RWPE2 (cell line): ENCODE measurements at regions not wholly inside any gene's neighbourhood (a gene's known extent, or its start where the extent isn't known, plus 50 kb on each side); places are given as distances from the start of the nearest gene placed in this dataset.

Experiments used
- ATAC-seq: fragments of 200-7000 bp; cut with Tn5 transposase; 3 replicates; pipeline ENCODE4 v1.9.1; 2021; ENCODE audit warnings: low read depth
- DNase-seq: peaks from one replicate; pipeline ENCODE4 v3.0.0-alpha.2; 2020; ENCODE audit warnings: low spot score
- H3K27ac ChIP-seq: fragments of 450-650 bp; 2 replicates; pipeline ENCODE4 v1.5.1; 2017; ENCODE audit warnings: mild to moderate bottlenecking; ENCODE audit not compliant: poor library complexity, severe bottlenecking
- H3K27me3 ChIP-seq: fragments of 250-450 bp; sonication (Bioruptor Pico); 2 replicates; pipeline ENCODE4 v1.5.1; 2021; ENCODE audit warnings: mild to moderate bottlenecking, moderate library complexity; ENCODE audit not compliant: insufficient read depth, poor library complexity, severe bottlenecking
- H3K36me3 ChIP-seq: fragments of 250-450 bp; sonication (Bioruptor Pico); 2 replicates; pipeline ENCODE4 v1.5.1; 2020; ENCODE audit warnings: low read depth, mild to moderate bottlenecking, moderate library complexity
- H3K4me1 ChIP-seq: fragments of 250-450 bp; sonication (Bioruptor Pico); 2 replicates; pipeline ENCODE4 v1.5.1; 2021; ENCODE audit warnings: mild to moderate bottlenecking, moderate library complexity; ENCODE audit not compliant: insufficient read depth, poor library complexity, severe bottlenecking
- H3K4me3 ChIP-seq: fragments of 250-450 bp; sonication (Bioruptor Pico); 2 replicates; pipeline ENCODE4 v1.5.1; 2021; ENCODE audit warnings: mild to moderate bottlenecking, moderate library complexity; ENCODE audit not compliant: severe bottlenecking
- H3K9me3 ChIP-seq: fragments of 250-450 bp; sonication (Bioruptor Pico); 2 replicates; pipeline ENCODE4 v1.5.1; 2021; ENCODE audit warnings: mild to moderate bottlenecking, moderate library complexity; ENCODE audit not compliant: severe bottlenecking
- TF ChIP-seq, protein P1 (sequence below): fragments of 450-650 bp; IDR thresholded peaks from one replicate; pipeline ENCODE4 v1.5.1; 2017; ENCODE audit warnings: mild to moderate bottlenecking, moderate library complexity; ENCODE audit not compliant: poor library complexity, severe bottlenecking

DNA sequence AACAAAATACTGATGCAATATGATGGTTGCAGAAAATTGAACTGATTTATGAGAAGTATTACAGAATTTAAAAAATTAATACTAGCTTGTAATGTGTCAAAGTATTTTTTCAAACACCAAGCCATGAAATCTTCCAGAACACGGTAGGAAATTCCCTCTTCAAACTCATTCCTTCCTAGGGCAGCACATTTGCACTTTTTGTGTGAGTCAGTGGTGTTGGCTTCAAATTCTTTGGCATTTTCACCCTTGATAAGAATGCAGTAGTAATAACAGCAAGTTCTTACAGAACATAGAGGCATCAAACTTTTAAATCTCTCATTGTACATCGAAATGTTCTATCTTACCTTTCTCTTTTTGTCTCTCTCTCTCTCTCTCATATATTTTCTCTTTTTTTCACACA lies 191.8 kb downstream of the CGGBP1 start:
- no peak for DNase-seq
- Histone ChIP-seq H3K36me3 (no peaks in the 10 kb centered on the region), H3K4me1 (no peaks in the 10 kb centered on the region), H3K27me3 (no peaks in the 10 kb centered on the region), H3K27ac (no peak overlapping the region), H3K4me3 (no peak overlapping the region), H3K9me3 (no peaks in the 10 kb centered on the region)
- ATAC-seq, result no peak
- TF ChIP-seq, protein P1, sequence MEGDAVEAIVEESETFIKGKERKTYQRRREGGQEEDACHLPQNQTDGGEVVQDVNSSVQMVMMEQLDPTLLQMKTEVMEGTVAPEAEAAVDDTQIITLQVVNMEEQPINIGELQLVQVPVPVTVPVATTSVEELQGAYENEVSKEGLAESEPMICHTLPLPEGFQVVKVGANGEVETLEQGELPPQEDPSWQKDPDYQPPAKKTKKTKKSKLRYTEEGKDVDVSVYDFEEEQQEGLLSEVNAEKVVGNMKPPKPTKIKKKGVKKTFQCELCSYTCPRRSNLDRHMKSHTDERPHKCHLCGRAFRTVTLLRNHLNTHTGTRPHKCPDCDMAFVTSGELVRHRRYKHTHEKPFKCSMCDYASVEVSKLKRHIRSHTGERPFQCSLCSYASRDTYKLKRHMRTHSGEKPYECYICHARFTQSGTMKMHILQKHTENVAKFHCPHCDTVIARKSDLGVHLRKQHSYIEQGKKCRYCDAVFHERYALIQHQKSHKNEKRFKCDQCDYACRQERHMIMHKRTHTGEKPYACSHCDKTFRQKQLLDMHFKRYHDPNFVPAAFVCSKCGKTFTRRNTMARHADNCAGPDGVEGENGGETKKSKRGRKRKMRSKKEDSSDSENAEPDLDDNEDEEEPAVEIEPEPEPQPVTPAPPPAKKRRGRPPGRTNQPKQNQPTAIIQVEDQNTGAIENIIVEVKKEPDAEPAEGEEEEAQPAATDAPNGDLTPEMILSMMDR, result no peak

DNA sequence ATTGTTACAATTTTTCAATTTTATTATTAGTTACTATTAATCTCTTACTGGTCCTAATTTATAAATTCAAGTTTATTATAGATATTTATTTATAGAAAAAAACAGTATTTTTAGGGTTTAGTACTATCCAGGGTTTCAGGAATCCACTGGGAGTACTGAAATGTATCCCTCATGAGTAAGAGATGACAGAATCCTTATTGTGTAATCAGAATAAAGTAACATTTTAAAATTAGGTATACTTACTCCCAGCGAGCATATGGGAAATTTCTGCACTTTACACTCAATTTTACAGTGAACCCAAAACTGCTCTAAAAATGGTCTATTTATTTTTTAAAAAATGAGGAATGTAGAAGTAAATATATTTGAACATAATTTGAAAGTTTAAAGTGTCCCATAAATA lies 202.7 kb downstream of the CGGBP1 start:
- H3K27ac ChIP-seq, result no peak overlapping the region
- peaks cover 11% of the 10 kb centered on the region for H3K4me1 ChIP-seq
- no peaks in the 10 kb centered on the region for H3K27me3 ChIP-seq
- TF ChIP-seq, protein P1, result no peak
- no peaks in the 10 kb centered on the region for H3K9me3 ChIP-seq
- no peak for DNase-seq
- ATAC-seq, result peak; percentile 61; the same call in 1 of the 3 replicates
- H3K4me3 ChIP-seq, result no peak overlapping the region
- no peaks in the 10 kb centered on the region for H3K36me3 ChIP-seq

DNA sequence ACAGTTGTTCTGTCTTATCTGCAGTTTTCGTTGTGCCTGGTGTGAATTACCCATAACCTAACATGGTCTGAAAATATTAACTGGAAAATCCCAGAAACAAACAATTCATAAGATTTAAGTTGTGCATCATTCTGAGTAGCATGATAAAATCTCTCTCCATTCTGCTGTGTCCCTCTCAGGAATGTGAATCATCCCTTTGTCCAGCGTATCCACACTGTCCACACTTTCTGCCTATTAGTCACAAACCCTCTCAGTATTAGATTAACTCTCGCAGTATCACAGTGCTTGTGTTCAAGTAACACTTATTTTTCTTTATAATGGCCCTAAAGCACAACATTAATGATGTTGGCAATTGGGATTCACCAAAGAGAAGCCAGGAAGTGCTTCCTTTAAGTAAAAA lies 203.2 kb downstream of the CGGBP1 start:
- no peak overlapping the region for H3K27ac ChIP-seq
- DNase-seq (no peak), ATAC-seq (peak; percentile 90)
- H3K4me3 ChIP-seq, result no peak overlapping the region
- H3K4me1 ChIP-seq, result peaks cover 11% of the 10 kb centered on the region
- TF ChIP-seq, protein P1, result no peak
- no peaks in the 10 kb centered on the region for H3K9me3 ChIP-seq
- H3K36me3 ChIP-seq, result no peaks in the 10 kb centered on the region
- H3K27me3 ChIP-seq, result no peaks in the 10 kb centered on the region

DNA sequence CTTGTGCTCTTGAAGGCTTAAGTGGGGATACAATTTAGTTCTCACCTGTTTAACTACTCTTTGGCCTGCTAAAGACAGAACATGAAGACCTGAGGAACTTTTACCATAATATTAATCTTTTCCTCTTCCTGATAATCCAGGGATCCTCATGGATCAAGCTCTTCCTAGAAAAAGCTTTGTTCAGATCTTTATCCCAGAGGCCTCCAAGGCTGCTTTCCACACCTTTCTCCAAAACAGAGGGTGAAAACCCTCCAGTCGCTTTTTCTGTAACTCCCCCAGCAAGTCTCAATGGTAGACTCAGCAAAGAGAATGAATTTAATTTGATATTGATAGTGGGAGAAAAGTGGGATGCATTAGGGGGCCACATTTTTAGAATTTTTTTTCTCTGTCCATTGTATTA lies 203.6 kb downstream of the CGGBP1 start:
- H3K27ac ChIP-seq, result no peak overlapping the region
- H3K27me3 ChIP-seq, result no peaks in the 10 kb centered on the region
- TF ChIP-seq, protein P1, result no peak
- peaks cover 11% of the 10 kb centered on the region for H3K4me1 ChIP-seq
- DNase-seq (no peak), ATAC-seq (no peak)
- no peaks in the 10 kb centered on the region for H3K36me3 ChIP-seq
- H3K4me3 ChIP-seq, result no peak overlapping the region
- H3K9me3 ChIP-seq, result no peaks in the 10 kb centered on the region

DNA sequence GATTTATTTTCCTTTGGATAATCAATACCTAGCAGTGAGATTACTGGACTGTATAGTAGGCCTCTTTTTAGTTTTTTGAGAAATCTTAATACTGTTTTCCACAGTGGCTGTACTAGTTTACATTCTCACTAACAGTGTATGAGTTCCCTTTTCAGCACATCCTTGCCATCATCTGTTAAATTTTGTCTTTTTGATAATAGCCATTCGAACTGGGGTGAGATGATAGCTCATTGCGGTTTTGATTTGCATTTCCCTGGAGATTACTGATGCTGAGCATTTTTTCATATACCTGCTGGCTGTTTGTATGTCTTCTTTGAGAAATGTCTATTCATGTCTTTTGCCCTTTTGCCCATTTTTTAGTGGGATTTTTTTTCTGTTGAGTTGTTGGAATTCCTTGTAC lies 210.8 kb downstream of the CGGBP1 start:
- H3K4me3 ChIP-seq, result no peak overlapping the region
- TF ChIP-seq, protein P1, result no peak
- DNase-seq, result no peak
- no peaks in the 10 kb centered on the region for H3K9me3 ChIP-seq
- ATAC-seq, result no peak
- H3K36me3 ChIP-seq, result no peaks in the 10 kb centered on the region
- no peaks in the 10 kb centered on the region for H3K4me1 ChIP-seq
- H3K27ac ChIP-seq, result no peak overlapping the region
- no peaks in the 10 kb centered on the region for H3K27me3 ChIP-seq
